GM23248 (cell line): ENCODE measurements at regions not wholly inside any gene's neighbourhood (a gene's known extent, or its start where the extent isn't known, plus 50 kb on each side); places are given as distances from the start of the nearest gene placed in this dataset.

Source experiments
- DNase-seq: peaks from one replicate; pipeline ENCODE4 v3.0.0-alpha.2; 2015
- H2AFZ ChIP-seq: fragments of 200-600 bp; sonication (generic); 2 replicates; pipeline ENCODE4 v1.6.1; 2016; ENCODE audit warnings: antibody characterized with exemption
- H3F3A ChIP-seq: fragments of 200-600 bp; sonication (generic); 2 replicates; pipeline ENCODE4 v1.6.1; 2016; ENCODE audit warnings: mild to moderate bottlenecking, antibody characterized with exemption, mixed run types; ENCODE audit not compliant: insufficient read depth
- H3K27ac ChIP-seq: fragments of 200-600 bp; sonication (generic); 2 replicates; pipeline ENCODE4 v1.5.1; 2016; ENCODE audit warnings: mild to moderate bottlenecking
- H3K27me3 ChIP-seq: fragments of 200-600 bp; sonication (generic); replicated peaks from 2 replicates; pipeline ENCODE4 v1.6.1; 2016; ENCODE audit warnings: mild to moderate bottlenecking; ENCODE audit not compliant: insufficient read depth
- H3K36me3 ChIP-seq: fragments of 200-600 bp; sonication (generic); 2 replicates; pipeline ENCODE4 v1.6.1; 2016; ENCODE audit warnings: low read depth, mild to moderate bottlenecking
- H3K4me1 ChIP-seq: fragments of 200-600 bp; sonication (generic); 2 replicates; pipeline ENCODE4 v1.6.1; 2016; ENCODE audit warnings: mild to moderate bottlenecking; ENCODE audit not compliant: insufficient read depth
- H3K4me2 ChIP-seq: fragments of 200-600 bp; sonication (generic); one replicate; pipeline ENCODE4 v1.6.1; 2016; ENCODE audit warnings: mild to moderate bottlenecking; ENCODE audit not compliant: unreplicated experiment
- H3K4me3 ChIP-seq: fragments of 200-600 bp; sonication (generic); 2 replicates; pipeline ENCODE4 v1.5.1; 2016; ENCODE audit warnings: mild to moderate bottlenecking
- H3K79me2 ChIP-seq: fragments of 200-600 bp; sonication (generic); 2 replicates; pipeline ENCODE4 v1.6.1; 2016; ENCODE audit warnings: mild to moderate bottlenecking; ENCODE audit not compliant: insufficient read depth
- H3K9ac ChIP-seq: fragments of 200-600 bp; sonication (generic); 2 replicates; pipeline ENCODE4 v1.6.1; 2016; ENCODE audit warnings: mild to moderate bottlenecking
- H3K9me2 ChIP-seq: fragments of 200-600 bp; sonication (generic); 2 replicates; pipeline ENCODE4 v1.6.1; 2016; ENCODE audit warnings: mixed run types, mild to moderate bottlenecking, moderate library complexity; ENCODE audit not compliant: insufficient read depth
- H3K9me3 ChIP-seq: fragments of 200-600 bp; sonication (generic); one replicate; pipeline ENCODE4 v1.6.1; 2017; ENCODE audit warnings: low read depth
- H4K20me1 ChIP-seq: fragments of 200-600 bp; sonication (generic); 2 replicates; pipeline ENCODE4 v1.6.0; 2016; ENCODE audit not compliant: insufficient read depth
- EZH2 ChIP-seq: fragments of 200-600 bp; sonication (generic); IDR thresholded peaks from 2 replicates; pipeline ENCODE4 v1.6.1; 2018; ENCODE audit warnings: antibody characterized with exemption, mild to moderate bottlenecking; ENCODE audit not compliant: insufficient read depth, poor library complexity, severe bottlenecking
- EZH2phosphoT487 ChIP-seq: fragments of 200-600 bp; sonication (generic); IDR thresholded peaks from 2 replicates; pipeline ENCODE4 v1.6.1; 2018; ENCODE audit warnings: antibody characterized with exemption, moderate library complexity, mild to moderate bottlenecking, low read depth; ENCODE audit not compliant: insufficient read depth
- WGBS, 2 experiments: methylation state at CpG; one replicate each; pipeline ENCODE4 v1.1.6; 2015 to 2017; ENCODE audit warnings: low lambda C conversion rate in 2 of 2, low coverage in 1 of 2; ENCODE audit errors: missing lambda C conversion rate in 2 of 2; 5-methylcytosine and 5-hydroxymethylcytosine counted together
- in situ Hi-C: fragments of 300-500 bp; cut with MboI; formaldehyde crosslinking; loops from 2 replicates; pipeline ENCODE4 v1.15.0; 2020

GRCh38 chr1:114232691-114233090 is 79.0 kb upstream of the SYT6 start:
- H4K20me1 ChIP-seq = no peaks in the 10 kb centered on the region; the same call in 1 of the 2 replicates
- no peak overlapping the region for H3K4me2 ChIP-seq
- H3K4me3 ChIP-seq = no peak overlapping the region
- H3K9me2 ChIP-seq = no peaks in the 10 kb centered on the region
- no peak overlapping the region for H3K9ac ChIP-seq
- no peaks in the 10 kb centered on the region for H3K4me1 ChIP-seq
- H3F3A ChIP-seq = no peaks in the 10 kb centered on the region
- H2AFZ ChIP-seq = no peak overlapping the region
- WGBS, 2 experiments = 44 to 47% methylated on average over 6 of the region's 6 CpGs
- DNase-seq = no peak
- TF ChIP-seq EZH2phosphoT487 = no peak
- H3K36me3 ChIP-seq = no peaks in the 10 kb centered on the region
- no peaks in the 10 kb centered on the region for H3K9me3 ChIP-seq
- H3K27ac ChIP-seq = no peak overlapping the region
- peaks cover 33% of the 10 kb centered on the region for H3K27me3 ChIP-seq
- in situ Hi-C loops = no loop called here
- no peaks in the 10 kb centered on the region for H3K79me2 ChIP-seq

DNA sequence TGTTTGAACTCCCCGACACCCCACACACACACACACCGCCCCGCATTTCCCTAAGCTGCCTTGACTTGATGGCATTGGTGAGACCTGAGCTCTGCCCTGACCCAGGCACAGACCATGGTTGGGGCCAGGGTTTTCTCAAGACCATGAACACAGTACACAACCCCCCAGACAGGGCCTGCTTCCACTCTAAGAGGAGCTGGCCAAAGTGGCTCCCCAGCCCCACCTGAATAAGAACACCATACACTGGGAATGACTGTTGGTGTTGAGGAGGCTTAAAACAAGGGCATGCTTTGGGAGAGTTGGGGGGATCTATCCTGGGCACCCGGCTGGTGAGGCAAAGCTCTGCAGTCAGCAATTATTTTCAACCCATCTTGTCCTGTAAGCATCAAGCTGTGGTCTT is 77.6 kb upstream of the SYT6 start:
- no peak overlapping the region for H3K9ac ChIP-seq
- H3K4me2 ChIP-seq = no peak overlapping the region
- H3K9me2 ChIP-seq = no peaks in the 10 kb centered on the region
- H3K27me3 ChIP-seq = peaks cover 36% of the 10 kb centered on the region
- 60 to 77% methylated on average over 4 of the region's 4 CpGs for WGBS, 2 experiments
- no peaks in the 10 kb centered on the region; the same call in 1 of the 2 replicates for H4K20me1 ChIP-seq
- no peak overlapping the region for H3K27ac ChIP-seq
- in situ Hi-C loops = no loop called here
- DNase-seq = no peak
- no peaks in the 10 kb centered on the region for H3K36me3 ChIP-seq
- H3K4me3 ChIP-seq = no peak overlapping the region
- TF ChIP-seq EZH2 (no peak), EZH2phosphoT487 (no peak)
- no peaks in the 10 kb centered on the region for H3K4me1 ChIP-seq
- no peak overlapping the region for H2AFZ ChIP-seq
- no peaks in the 10 kb centered on the region for H3K79me2 ChIP-seq
- H3F3A ChIP-seq = no peaks in the 10 kb centered on the region
- H3K9me3 ChIP-seq = no peaks in the 10 kb centered on the region

- 70 to 77% methylated on average over 7 of the region's 7 CpGs for WGBS, 2 experiments
- Histone ChIP-seq H3K4me3 (no peak overlapping the region), H3F3A (no peaks in the 10 kb centered on the region)
Observed at GRCh38 chr1:114229368-114229767, 75.7 kb upstream of the SYT6 start.

GRCh38 chr1:114227059-114227458 is 73.4 kb upstream of the SYT6 start:
- peaks cover 16% of the 10 kb centered on the region for H3K27me3 ChIP-seq
- 32 to 42% methylated on average over 4 of the region's 4 CpGs for WGBS, 2 experiments
- in situ Hi-C loops = no loop called here
- H3K79me2 ChIP-seq = no peaks in the 10 kb centered on the region
- H3K4me1 ChIP-seq = no peaks in the 10 kb centered on the region
- no peak for DNase-seq
- no peak for TF ChIP-seq EZH2
- TF ChIP-seq EZH2phosphoT487 = no peak
- H3K27ac ChIP-seq = no peak overlapping the region
- no peak overlapping the region for H3K4me2 ChIP-seq
- H3K4me3 ChIP-seq = no peak overlapping the region
- no peak overlapping the region for H3K9ac ChIP-seq
- H3K9me3 ChIP-seq = no peaks in the 10 kb centered on the region
- no peaks in the 10 kb centered on the region for H4K20me1 ChIP-seq
- no peaks in the 10 kb centered on the region for H3K36me3 ChIP-seq
- no peaks in the 10 kb centered on the region for H3F3A ChIP-seq
- H3K9me2 ChIP-seq = no peaks in the 10 kb centered on the region
- no peak overlapping the region for H2AFZ ChIP-seq

More at GRCh38 chr1:114229368-114229767, 75.7 kb upstream of the SYT6 start:
- no peaks in the 10 kb centered on the region for H3K4me1 ChIP-seq
- H3K9me3 ChIP-seq = no peaks in the 10 kb centered on the region
- H3K9me2 ChIP-seq = no peaks in the 10 kb centered on the region
- no peak overlapping the region for H2AFZ ChIP-seq
- TF ChIP-seq EZH2phosphoT487 = no peak
- TF ChIP-seq EZH2 = no peak
- H3K36me3 ChIP-seq = no peaks in the 10 kb centered on the region
- no peaks in the 10 kb centered on the region for H4K20me1 ChIP-seq
- DNase-seq = no peak
- in situ Hi-C loops = no loop called here
- H3K27ac ChIP-seq = no peak overlapping the region
- H3K79me2 ChIP-seq = no peaks in the 10 kb centered on the region
- H3K27me3 ChIP-seq = peaks cover 18% of the 10 kb centered on the region
- no peak overlapping the region for H3K9ac ChIP-seq
- H3K4me2 ChIP-seq = no peak overlapping the region
